GM06990 (cell line): ENCODE measurements at regions not wholly inside any gene's neighbourhood (a gene's known extent, or its start where the extent isn't known, plus 50 kb on each side); places are given as distances from the start of the nearest gene placed in this dataset.

Experiments used
- DNase-seq: peaks from one replicate; pipeline ENCODE4 v3.0.0-alpha.2; 2011; ENCODE audit not compliant: insufficient read length; ENCODE audit errors: extremely low read depth
- H3K27me3 ChIP-seq: replicated peaks from 2 replicates; pipeline ENCODE4 v1.6.0; 2011; ENCODE audit warnings: low read length; ENCODE audit not compliant: control insufficient read depth, insufficient read depth
- H3K36me3 ChIP-seq: 2 replicates; pipeline ENCODE4 v1.5.1; 2011; ENCODE audit warnings: low read length; ENCODE audit not compliant: control insufficient read depth, insufficient read depth
- H3K4me3 ChIP-seq: replicated peaks from 2 replicates; pipeline ENCODE4 v1.5.1; 2011; ENCODE audit warnings: low read depth, mild to moderate bottlenecking, control low read depth, low read length
- CTCF ChIP-seq: IDR thresholded peaks from 2 replicates; pipeline ENCODE4 v1.5.1; 2011; ENCODE audit warnings: low read length, control low read depth, mild to moderate bottlenecking, inconsistent platforms; ENCODE audit not compliant: insufficient read depth, poor library complexity, severe bottlenecking

- Histone ChIP-seq H3K36me3 (no peaks in the 10 kb centered on the region), H3K27me3 (no peaks in the 10 kb centered on the region), H3K4me3 (no peak overlapping the region)
- no peak for TF ChIP-seq CTCF
- no peak for DNase-seq
These were observed 241.1 kb downstream of the TMEM182 start for GRCh38 chr2:103002954-103003353.

- Histone ChIP-seq H3K4me3 (no peak overlapping the region), H3K27me3 (no peaks in the 10 kb centered on the region), H3K36me3 (no peaks in the 10 kb centered on the region)
- no peak for TF ChIP-seq CTCF
- DNase-seq = no peak
These were observed 242.0 kb downstream of the TMEM182 start for GRCh38 chr2:103003750-103004260.

GRCh38 chr2:103004426-103004942 is 242.7 kb downstream of the TMEM182 start:
- Histone ChIP-seq H3K27me3 (no peaks in the 10 kb centered on the region), H3K36me3 (no peaks in the 10 kb centered on the region), H3K4me3 (no peak overlapping the region)
- no peak for DNase-seq
- TF ChIP-seq CTCF = no peak

DNA sequence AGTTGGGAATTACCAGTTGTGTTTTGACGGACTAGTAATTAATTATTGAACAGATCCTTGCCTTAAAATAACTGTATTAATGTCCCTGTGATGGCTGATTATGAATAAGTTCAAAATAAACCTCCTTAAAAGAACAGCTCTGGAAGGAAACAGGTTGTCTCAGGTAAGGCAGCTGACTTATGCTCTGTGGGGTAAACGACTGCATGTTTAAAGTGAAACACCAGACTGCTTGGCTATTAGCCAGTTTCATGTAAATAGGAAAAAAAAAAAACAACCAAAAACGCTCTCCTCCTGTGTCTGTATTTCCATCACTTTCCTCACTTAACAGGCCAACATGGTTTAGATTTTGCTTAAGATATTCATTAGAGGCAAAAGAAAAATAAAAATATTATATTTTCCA is 243.6 kb downstream of the TMEM182 start:
- DNase-seq = no peak
- H3K27me3 ChIP-seq = no peaks in the 10 kb centered on the region

GRCh38 chr2:103007086-103007485 is 245.3 kb downstream of the TMEM182 start:
- DNase-seq = no peak
- H3K4me3 ChIP-seq = no peak overlapping the region
- no peak for TF ChIP-seq CTCF

More for the DNA sequence above, 243.6 kb downstream of the TMEM182 start:
- Histone ChIP-seq H3K36me3 (no peaks in the 10 kb centered on the region), H3K4me3 (no peak overlapping the region)
- TF ChIP-seq CTCF = no peak

DNA sequence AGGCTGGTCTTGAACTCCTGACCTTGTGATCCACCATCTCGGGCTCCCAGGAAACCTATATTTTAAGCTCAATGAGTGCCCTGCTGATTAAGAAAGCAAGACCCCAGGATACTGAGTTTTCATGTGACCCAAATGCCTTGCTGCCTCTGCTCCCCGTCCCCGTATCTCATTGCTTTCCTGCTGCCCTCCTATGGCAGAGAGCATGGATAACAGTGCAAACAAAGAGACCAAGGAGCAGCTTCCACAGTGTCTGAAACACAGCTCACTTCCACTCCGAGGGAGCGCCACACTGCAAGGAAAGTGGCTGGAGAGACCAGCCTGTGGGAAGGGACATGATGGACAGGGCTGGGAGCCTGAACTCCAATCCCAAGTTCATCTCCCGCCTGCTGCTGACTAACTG is 246.8 kb downstream of the TMEM182 start:
- H3K27me3 ChIP-seq = no peaks in the 10 kb centered on the region
- H3K4me3 ChIP-seq = no peak overlapping the region
- H3K36me3 ChIP-seq = no peaks in the 10 kb centered on the region
- no peak for DNase-seq
- no peak for TF ChIP-seq CTCF

More at GRCh38 chr2:103007086-103007485, 245.3 kb downstream of the TMEM182 start:
- Histone ChIP-seq H3K27me3 (no peaks in the 10 kb centered on the region), H3K36me3 (no peaks in the 10 kb centered on the region)
